Hepatocyte (in vitro differentiated cells): ENCODE measurements at regions not wholly inside any gene's neighbourhood (a gene's known extent, or its start where the extent isn't known, plus 50 kb on each side); places are given as distances from the start of the nearest gene placed in this dataset.
"Not testable (repeated sequence)": the region's sequence is repeated elsewhere in the genome, so short reads cannot be mapped to it uniquely, and the experiment has no call there.

Experiments
- DNase-seq: peaks from one replicate; pipeline ENCODE4 v3.0.0-alpha.2; 2016; ENCODE audit warnings: low spot score
- H2AFZ ChIP-seq: fragments of 200-600 bp; sonication (generic); 2 replicates; pipeline ENCODE4 v1.6.0; 2016; ENCODE audit warnings: antibody characterized with exemption, mild to moderate bottlenecking
- H3K27ac ChIP-seq: fragments of 200-600 bp; sonication (generic); 2 replicates; pipeline ENCODE4 v1.5.1; 2016; ENCODE audit warnings: mild to moderate bottlenecking
- H3K27me3 ChIP-seq: fragments of 200-600 bp; sonication (generic); 2 replicates; pipeline ENCODE4 v1.6.1; 2016
- H3K36me3 ChIP-seq: fragments of 200-600 bp; sonication (generic); replicated peaks from 2 replicates; pipeline ENCODE4 v1.5.1; 2016; ENCODE audit warnings: low read depth; ENCODE audit not compliant: insufficient read depth
- H3K4me1 ChIP-seq: fragments of 200-600 bp; sonication (generic); 2 replicates; pipeline ENCODE4 v1.5.1; 2016; ENCODE audit warnings: mild to moderate bottlenecking, moderate library complexity; ENCODE audit not compliant: insufficient read depth
- H3K4me2 ChIP-seq: fragments of 200-600 bp; sonication (generic); 2 replicates; pipeline ENCODE4 v1.6.0; 2016
- H3K4me3 ChIP-seq: fragments of 200-600 bp; sonication (generic); 2 replicates; pipeline ENCODE4 v1.5.1; 2016; ENCODE audit warnings: mild to moderate bottlenecking
- H3K79me2 ChIP-seq: fragments of 200-600 bp; sonication (generic); 2 replicates; pipeline ENCODE4 v1.6.0; 2017; ENCODE audit warnings: mild to moderate bottlenecking
- H3K9me2 ChIP-seq: fragments of 200-600 bp; sonication (generic); replicated peaks from 2 replicates; pipeline ENCODE4 v1.6.0; 2017; ENCODE audit warnings: mild to moderate bottlenecking; ENCODE audit not compliant: insufficient read depth
- H3K9me3 ChIP-seq: fragments of 200-600 bp; sonication (generic); 2 replicates; pipeline ENCODE4 v1.5.1; 2016; ENCODE audit warnings: low read depth, mild to moderate bottlenecking
- H4K20me1 ChIP-seq: fragments of 200-600 bp; sonication (generic); 2 replicates; pipeline ENCODE4 v1.6.0; 2016; ENCODE audit warnings: mild to moderate bottlenecking; ENCODE audit not compliant: insufficient read depth, poor library complexity, severe bottlenecking
- CTCF ChIP-seq: fragments of 200-600 bp; sonication (generic); IDR thresholded peaks from 2 replicates; pipeline ENCODE4 v1.5.1; 2016; ENCODE audit warnings: antibody characterized with exemption, mild to moderate bottlenecking; ENCODE audit not compliant: poor library complexity
- WGBS: methylation state at CpG from one replicate; pipeline ENCODE4 v1.1.6; 2016; ENCODE audit warnings: low lambda C conversion rate; ENCODE audit errors: missing lambda C conversion rate; 5-methylcytosine and 5-hydroxymethylcytosine counted together

GRCh38 chrX:98850639-98851038, 1559.4 kb downstream of the PCDH19 start:
- not testable (repeated sequence) for H3K27me3 ChIP-seq, H2AFZ ChIP-seq
- peak; percentile 37 for TF ChIP-seq CTCF

More at GRCh38 chrX:98850639-98851038, 1559.4 kb downstream of the PCDH19 start:
- H3K4me1 ChIP-seq, H3K9me2 ChIP-seq, H3K79me2 ChIP-seq, H3K4me2 ChIP-seq, H3K9me3 ChIP-seq, H3K4me3 ChIP-seq, H3K27ac ChIP-seq, H4K20me1 ChIP-seq, H3K36me3 ChIP-seq: not testable (repeated sequence)
- WGBS: 73% methylated on average over 6 of the region's 6 CpGs
- peak; percentile 32 for DNase-seq
